DND-41 (cell line): ENCODE measurements at regions not wholly inside any gene's neighbourhood (a gene's known extent, or its start where the extent isn't known, plus 50 kb on each side); places are given as distances from the start of the nearest gene placed in this dataset.

Experiments
- EZH2 ChIP-seq: IDR thresholded peaks from 3 replicates; pipeline ENCODE4 v1.6.1; 2012; ENCODE audit warnings: borderline replicate concordance, low read depth, mild to moderate bottlenecking, moderate library complexity, low read length, inconsistent platforms; ENCODE audit not compliant: severe bottlenecking
- TF ChIP-seq, protein P1 (sequence below): IDR thresholded peaks from 2 replicates; pipeline ENCODE4 v1.5.1; 2012; ENCODE audit warnings: borderline replicate concordance, low read length, moderate library complexity, mild to moderate bottlenecking; ENCODE audit not compliant: poor library complexity, severe bottlenecking; ENCODE audit errors: extremely low read depth

DNA sequence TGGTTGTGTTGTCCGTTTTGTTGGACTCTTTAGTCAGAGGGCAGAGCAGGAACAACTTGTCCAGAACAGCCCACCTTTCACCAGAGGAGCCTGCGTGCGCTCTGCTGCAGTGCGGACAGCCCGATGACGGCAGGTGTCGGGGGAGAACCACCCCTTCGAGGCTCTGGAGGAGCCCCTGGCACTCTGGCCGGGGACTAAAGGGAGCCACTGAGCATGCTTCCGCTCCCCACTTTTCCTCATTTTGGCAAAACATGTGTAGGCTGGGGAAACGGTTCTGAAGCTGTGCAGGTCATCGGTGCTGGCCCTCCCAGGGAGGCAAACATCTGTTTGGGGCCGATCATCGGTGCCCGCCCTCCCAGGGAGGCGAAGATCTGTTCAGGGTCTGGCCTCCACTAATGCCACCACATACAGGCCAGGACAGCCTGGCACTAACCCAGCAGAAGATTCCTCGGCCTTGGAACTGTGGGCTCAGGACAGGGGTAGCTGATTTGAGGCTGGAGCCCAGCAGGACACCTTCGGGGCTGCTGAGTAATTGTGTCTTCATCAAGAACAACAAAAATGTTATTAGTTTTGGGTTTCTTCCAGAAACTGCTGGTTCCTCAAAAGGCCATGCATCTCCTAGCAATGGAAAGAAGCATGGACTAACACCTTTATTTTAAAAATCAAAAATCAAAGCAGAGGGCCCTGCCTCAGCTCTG, 124.4 kb upstream of the TCERG1L start:
- TF ChIP-seq, protein P1, sequence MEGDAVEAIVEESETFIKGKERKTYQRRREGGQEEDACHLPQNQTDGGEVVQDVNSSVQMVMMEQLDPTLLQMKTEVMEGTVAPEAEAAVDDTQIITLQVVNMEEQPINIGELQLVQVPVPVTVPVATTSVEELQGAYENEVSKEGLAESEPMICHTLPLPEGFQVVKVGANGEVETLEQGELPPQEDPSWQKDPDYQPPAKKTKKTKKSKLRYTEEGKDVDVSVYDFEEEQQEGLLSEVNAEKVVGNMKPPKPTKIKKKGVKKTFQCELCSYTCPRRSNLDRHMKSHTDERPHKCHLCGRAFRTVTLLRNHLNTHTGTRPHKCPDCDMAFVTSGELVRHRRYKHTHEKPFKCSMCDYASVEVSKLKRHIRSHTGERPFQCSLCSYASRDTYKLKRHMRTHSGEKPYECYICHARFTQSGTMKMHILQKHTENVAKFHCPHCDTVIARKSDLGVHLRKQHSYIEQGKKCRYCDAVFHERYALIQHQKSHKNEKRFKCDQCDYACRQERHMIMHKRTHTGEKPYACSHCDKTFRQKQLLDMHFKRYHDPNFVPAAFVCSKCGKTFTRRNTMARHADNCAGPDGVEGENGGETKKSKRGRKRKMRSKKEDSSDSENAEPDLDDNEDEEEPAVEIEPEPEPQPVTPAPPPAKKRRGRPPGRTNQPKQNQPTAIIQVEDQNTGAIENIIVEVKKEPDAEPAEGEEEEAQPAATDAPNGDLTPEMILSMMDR = no peak
- TF ChIP-seq EZH2 = no peak
